ENCODE measurements at regions not wholly inside any gene's neighbourhood (a gene's known extent, or its start where the extent isn't known, plus 50 kb on each side); places are given as distances from the start of the nearest gene placed in this dataset.

- no peaks in the 10 kb centered on the region for H3K27me3 ChIP-seq (ENCODE audit: control insufficient read depth, insufficient read depth, low read length)
- H3K9me3 ChIP-seq (ENCODE audit: control insufficient read depth, insufficient read depth, low read depth, low read length): no peaks in the 10 kb centered on the region
- TF ChIP-seq POLR2AphosphoS5 (IDR thresholded peaks at IDR 0.05; ENCODE audit: low read depth, low read length) (no peak), REST (IDR thresholded peaks at IDR 0.05; ENCODE audit: insufficient read depth in 1 of 2, low read depth in 2 of 2, low read length in 1 of 2) (no peak), CTCF (IDR thresholded peaks at IDR 0.05) (no peak), TCF7L2 (IDR thresholded peaks at IDR 0.05; ENCODE audit: low read depth, low read length) (no peak), SIN3A (IDR thresholded peaks at IDR 0.05; ENCODE audit: borderline replicate concordance, insufficient read depth, low read depth, low read length) (no peak)
- no peak for DNase-seq (ENCODE audit: low read depth, low spot score)
- H3K4me3 ChIP-seq (ENCODE audit: low read depth in 2 of 2, low read length in 2 of 2): no peak overlapping the region
- in situ Hi-C loops (cut with HindIII; ENCODE audit: low pct_unique_long_range_greater_than_20kb, low sequenced_read_pairs) (no loop called here), intact Hi-C loops (cut with micrococcal nuclease; ENCODE audit: unreplicated experiment) (no loop called here)
- H3K4me1 ChIP-seq (ENCODE audit: control insufficient read depth, insufficient read depth, low read length): peaks cover 7% of the 10 kb centered on the region
- no TSS peak for BruUV-seq (replicated peaks)
- no peak for ATAC-seq
- ChIA-PET POLR2A (no interaction called here), CTCF (no interaction called here)
- no peak overlapping the region for H3K27ac ChIP-seq (ENCODE audit: low read length)
- no peaks in the 10 kb centered on the region for H3K36me3 ChIP-seq (ENCODE audit: control insufficient read depth, insufficient read depth, low read length)
Observed at GRCh38 chr20:11231742-11232648, 558.2 kb upstream of the JAG1 start.

GRCh38 chr20:11232896-11233295 lies 559.1 kb upstream of the JAG1 start:
- Histone ChIP-seq H3K9me3 (ENCODE audit: control insufficient read depth, insufficient read depth, low read depth, low read length) (no peaks in the 10 kb centered on the region), H3K36me3 (ENCODE audit: control insufficient read depth, insufficient read depth, low read length) (no peaks in the 10 kb centered on the region), H3K4me3 (ENCODE audit: low read depth in 2 of 2, low read length in 2 of 2) (no peak overlapping the region), H3K4me1 (ENCODE audit: control insufficient read depth, insufficient read depth, low read length) (peaks cover 7% of the 10 kb centered on the region), H3K27ac (ENCODE audit: low read length) (no peak overlapping the region), H3K27me3 (ENCODE audit: control insufficient read depth, insufficient read depth, low read length) (no peaks in the 10 kb centered on the region)
- ChIA-PET POLR2A (no interaction called here), CTCF (no interaction called here)
- ATAC-seq (no peak), DNase-seq (ENCODE audit: low read depth, low spot score) (no peak)
- TF ChIP-seq TCF7L2 (IDR thresholded peaks at IDR 0.05; ENCODE audit: low read depth, low read length) (no peak), REST (IDR thresholded peaks at IDR 0.05; ENCODE audit: insufficient read depth in 1 of 2, low read depth in 2 of 2, low read length in 1 of 2) (no peak), POLR2AphosphoS5 (IDR thresholded peaks at IDR 0.05; ENCODE audit: low read depth, low read length) (no peak), CTCF (IDR thresholded peaks at IDR 0.05) (no peak), SIN3A (IDR thresholded peaks at IDR 0.05; ENCODE audit: borderline replicate concordance, insufficient read depth, low read depth, low read length) (no peak)
- no TSS peak for BruUV-seq (replicated peaks)
- intact Hi-C loops (cut with micrococcal nuclease; ENCODE audit: unreplicated experiment) (no loop called here), in situ Hi-C loops (cut with HindIII; ENCODE audit: low pct_unique_long_range_greater_than_20kb, low sequenced_read_pairs) (no loop called here)

Measured in Panc1 (cell line).